Fibroblast of pulmonary artery (primary cell): ENCODE measurements at regions not wholly inside any gene's neighbourhood (a gene's known extent, or its start where the extent isn't known, plus 50 kb on each side); places are given as distances from the start of the nearest gene placed in this dataset.

Experiments
- DNase-seq: peaks from one replicate; pipeline ENCODE4 v3.0.0-alpha.2; 2010; ENCODE audit warnings: low read depth
- H3K4me3 ChIP-seq: replicated peaks from 2 replicates; pipeline ENCODE4 v1.5.1; 2011; ENCODE audit warnings: low read depth, mild to moderate bottlenecking, control low read depth, low read length, moderate library complexity
- TF ChIP-seq, protein P1 (sequence below): IDR thresholded peaks from 2 replicates; pipeline ENCODE4 v1.5.1; 2011; ENCODE audit warnings: mild to moderate bottlenecking, control low read depth, low read length, inconsistent platforms; ENCODE audit errors: missing control alignments

- DNase-seq = no peak
These were observed 138.0 kb upstream of the MCHR2 start for GRCh38 chr6:100132005-100132404.

DNA sequence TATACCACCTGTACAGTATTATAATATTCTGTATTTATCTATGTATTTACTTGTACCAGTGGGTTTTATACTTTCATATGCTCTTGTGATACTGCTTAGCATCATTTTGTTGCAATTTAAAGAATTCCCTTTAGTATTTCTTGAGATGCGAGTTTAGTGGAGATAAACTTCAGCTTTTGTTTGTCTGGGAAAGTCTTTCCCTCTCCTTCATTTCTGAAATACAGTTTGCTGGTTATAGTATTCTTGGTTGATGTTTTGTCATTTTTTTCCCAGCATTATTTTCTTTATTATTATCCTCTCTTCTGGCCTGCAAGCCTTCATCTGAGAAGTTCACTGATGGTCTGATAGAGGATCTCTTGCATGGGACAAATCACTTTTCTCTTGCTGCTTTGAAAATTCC lies 136.6 kb upstream of the MCHR2 start:
- TF ChIP-seq, protein P1, sequence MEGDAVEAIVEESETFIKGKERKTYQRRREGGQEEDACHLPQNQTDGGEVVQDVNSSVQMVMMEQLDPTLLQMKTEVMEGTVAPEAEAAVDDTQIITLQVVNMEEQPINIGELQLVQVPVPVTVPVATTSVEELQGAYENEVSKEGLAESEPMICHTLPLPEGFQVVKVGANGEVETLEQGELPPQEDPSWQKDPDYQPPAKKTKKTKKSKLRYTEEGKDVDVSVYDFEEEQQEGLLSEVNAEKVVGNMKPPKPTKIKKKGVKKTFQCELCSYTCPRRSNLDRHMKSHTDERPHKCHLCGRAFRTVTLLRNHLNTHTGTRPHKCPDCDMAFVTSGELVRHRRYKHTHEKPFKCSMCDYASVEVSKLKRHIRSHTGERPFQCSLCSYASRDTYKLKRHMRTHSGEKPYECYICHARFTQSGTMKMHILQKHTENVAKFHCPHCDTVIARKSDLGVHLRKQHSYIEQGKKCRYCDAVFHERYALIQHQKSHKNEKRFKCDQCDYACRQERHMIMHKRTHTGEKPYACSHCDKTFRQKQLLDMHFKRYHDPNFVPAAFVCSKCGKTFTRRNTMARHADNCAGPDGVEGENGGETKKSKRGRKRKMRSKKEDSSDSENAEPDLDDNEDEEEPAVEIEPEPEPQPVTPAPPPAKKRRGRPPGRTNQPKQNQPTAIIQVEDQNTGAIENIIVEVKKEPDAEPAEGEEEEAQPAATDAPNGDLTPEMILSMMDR = no peak
- no peak overlapping the region for H3K4me3 ChIP-seq
- no peak for DNase-seq

More at GRCh38 chr6:100132005-100132404, 138.0 kb upstream of the MCHR2 start:
- no peak overlapping the region for H3K4me3 ChIP-seq
- TF ChIP-seq, protein P1 = no peak

- no peak overlapping the region for H3K4me3 ChIP-seq
- TF ChIP-seq, protein P1 = no peak
- no peak for DNase-seq
These were observed 132.9 kb upstream of the MCHR2 start for GRCh38 chr6:100126790-100127484.

DNA sequence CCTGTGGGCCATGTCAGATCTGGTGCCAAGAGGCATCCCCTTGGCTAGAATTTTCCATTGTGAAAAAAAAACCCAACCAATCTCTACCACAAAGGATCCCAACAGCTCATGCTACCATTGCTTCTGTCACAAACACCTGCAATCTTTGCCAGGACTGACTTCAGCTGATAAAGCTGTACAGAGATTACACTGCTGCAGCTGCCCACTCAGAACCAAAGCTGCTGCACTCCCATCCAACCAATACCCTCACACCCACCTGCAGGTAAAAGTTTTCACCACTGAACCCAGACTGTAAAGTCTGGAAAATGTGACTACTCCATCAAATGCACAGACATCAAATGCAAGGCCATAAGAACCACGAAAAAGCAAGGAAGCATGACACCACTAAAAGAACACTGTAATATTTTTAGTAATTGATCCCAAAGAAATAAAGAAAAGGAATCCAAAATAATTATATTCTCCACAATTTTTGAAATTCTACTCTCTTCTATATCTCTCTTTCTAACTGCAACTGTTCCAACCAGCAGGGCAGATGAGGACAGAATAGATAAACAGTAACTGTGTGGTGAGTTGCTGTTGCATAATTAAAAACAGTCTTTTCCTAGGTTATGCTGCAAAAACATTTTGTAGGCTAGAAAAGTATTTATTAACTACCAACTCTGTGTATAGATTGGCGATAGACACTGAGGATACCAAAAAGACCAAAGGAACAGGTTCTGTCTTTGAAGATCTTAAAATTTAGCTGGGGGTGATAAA lies 128.0 kb upstream of the MCHR2 start:
- TF ChIP-seq, protein P1 = no peak
- DNase-seq = no peak
- no peak overlapping the region for H3K4me3 ChIP-seq

DNA sequence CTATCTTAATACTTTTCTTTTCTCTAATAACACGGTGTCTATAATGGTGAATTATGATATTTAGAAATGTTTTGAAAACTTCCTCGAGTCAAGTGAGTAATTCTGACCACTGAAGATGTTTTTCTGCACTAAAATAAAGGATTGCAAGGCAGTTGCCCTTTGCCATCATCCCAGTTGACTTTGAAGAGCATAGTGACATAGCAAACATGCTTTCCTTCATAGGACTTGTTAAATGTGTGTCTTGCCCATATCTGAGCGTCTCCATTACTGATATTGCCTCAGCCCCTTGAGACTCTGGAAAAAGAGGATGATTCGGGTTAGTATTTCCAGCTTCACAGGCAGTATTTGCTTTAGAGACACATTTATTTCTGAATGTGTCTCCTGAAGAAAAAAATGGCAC lies 125.2 kb upstream of the MCHR2 start:
- H3K4me3 ChIP-seq = no peak overlapping the region
- TF ChIP-seq, protein P1 = no peak
- DNase-seq = no peak

DNA sequence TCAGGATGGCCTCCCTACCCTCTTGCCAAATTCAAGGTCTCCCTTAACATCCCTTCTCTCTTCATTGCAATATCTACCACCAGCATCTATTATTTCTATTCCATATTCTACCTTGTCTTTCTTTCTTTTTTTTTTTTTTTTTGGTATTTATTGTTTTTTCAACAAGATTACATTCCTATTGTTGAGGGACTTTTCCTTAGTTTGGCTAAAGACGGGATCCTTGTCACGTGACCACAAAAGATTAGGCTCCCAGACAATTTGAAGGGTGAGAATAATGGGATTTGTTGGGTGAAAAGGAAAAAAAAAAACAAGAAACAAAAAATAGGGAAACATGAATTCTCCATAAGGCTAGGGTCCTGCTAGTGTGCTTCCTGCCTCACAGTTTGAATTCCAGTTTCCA lies 124.3 kb upstream of the MCHR2 start:
- TF ChIP-seq, protein P1 = no peak
- H3K4me3 ChIP-seq = no peak overlapping the region
- DNase-seq = no peak
